Activated CD8-positive, alpha-beta memory T cell treated with anti-CD3 and anti-CD28 coated beads for 48 hours (primary cell): ENCODE measurements at regions not wholly inside any gene's neighbourhood (a gene's known extent, or its start where the extent isn't known, plus 50 kb on each side); places are given as distances from the start of the nearest gene placed in this dataset.
"Not testable (repeated sequence)": the region's sequence is repeated elsewhere in the genome, so short reads cannot be mapped to it uniquely, and the experiment has no call there.

Source experiments
- DNase-seq, 3 experiments: peaks; one replicate each; pipeline ENCODE4 v3.0.0-alpha.2; 2020; ENCODE audit warnings: low read depth in 2 of 3, low spot score in 2 of 3

DNA sequence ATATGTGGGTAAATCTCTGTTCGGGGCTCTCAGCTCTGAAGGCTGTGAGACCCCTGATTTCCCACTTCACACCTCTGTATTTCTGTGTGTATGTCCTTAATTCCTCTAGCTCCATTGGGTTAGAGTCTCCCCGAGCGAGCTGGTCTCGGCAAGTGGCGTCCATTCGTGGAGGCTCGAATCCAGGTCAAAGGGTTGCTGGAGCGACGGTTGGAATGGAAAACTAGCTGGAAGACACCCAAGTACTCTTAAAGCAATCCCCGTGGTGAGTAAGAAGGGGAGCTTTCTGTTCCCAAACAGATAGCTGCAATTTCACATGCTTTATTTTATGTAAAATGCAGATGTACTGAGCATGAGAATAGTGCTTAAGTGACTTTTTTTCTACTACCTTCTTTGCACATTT, 277.5 kb upstream of the SGCG start:
- DNase-seq = no peak

DNA sequence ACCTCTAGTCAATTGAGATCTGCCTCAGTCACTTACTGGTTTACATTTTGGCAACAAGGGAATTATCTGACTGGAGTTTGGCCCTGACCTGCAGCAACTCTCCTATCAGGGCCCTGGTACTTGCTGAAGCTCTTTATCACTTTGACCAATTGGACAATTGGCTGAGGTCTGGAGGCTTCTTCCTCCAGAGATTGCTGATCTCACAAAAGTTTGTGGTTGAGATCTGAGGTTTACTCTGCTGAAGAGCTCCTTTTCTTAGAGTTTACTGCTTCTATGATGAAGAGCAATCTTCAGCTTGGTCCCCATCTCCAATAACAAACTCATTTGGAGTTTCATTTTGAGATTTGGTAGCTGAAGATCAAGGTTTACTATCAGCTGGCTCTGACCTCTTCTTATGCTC, 276.9 kb upstream of the SGCG start:
- no peak for DNase-seq

DNA sequence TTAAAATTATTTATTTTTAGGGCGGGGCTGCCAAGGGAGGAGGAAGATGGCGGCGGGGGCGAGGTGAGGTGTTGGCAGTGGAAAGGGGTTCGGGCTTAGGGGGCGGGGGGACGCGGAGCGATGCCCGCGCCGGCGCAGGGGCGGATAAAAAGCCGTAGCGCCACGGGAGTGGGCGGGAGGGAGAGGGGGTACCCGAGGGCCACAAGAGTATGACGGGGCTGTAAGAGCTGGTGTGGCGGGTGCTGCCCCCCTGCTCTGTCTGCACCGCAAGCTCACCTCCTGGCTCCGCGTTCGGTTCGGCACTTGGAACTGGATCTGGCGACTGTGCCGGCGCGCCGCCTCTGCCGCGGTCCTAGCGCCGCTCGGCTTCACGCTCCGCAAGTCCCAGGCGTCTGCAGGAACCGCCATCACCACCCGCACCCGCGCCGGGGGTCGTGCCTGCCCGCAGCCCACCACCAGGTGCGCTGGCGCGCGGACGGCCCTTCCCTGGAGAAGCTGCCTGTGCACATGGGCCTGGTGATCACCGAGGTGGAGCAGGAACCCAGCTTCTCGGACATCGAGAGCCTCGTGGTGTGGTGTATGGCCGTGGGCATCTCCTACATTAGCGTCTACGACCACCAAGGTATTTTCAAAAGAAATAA, 265.2 kb upstream of the SGCG start:
- no peak for DNase-seq

DNA sequence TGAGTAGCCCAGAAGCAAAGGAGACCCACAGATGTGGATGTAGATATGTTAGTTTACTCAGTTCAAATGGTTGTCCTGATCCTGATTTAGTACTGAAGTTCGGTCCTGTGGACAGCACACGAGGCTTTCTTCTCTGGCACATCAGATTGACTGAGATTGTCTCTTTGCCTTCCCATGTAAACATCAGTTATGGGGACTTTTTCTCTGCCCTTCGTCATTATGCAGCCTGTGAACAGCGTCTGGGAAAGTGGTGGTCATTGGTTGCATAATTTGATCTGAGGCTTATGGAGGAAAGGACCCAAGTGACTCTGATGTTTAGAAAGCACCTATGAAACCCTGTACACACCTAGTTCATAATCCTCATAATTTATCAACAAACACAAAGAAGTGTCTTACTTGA, 264.5 kb upstream of the SGCG start:
- not testable (repeated sequence) for DNase-seq

DNA sequence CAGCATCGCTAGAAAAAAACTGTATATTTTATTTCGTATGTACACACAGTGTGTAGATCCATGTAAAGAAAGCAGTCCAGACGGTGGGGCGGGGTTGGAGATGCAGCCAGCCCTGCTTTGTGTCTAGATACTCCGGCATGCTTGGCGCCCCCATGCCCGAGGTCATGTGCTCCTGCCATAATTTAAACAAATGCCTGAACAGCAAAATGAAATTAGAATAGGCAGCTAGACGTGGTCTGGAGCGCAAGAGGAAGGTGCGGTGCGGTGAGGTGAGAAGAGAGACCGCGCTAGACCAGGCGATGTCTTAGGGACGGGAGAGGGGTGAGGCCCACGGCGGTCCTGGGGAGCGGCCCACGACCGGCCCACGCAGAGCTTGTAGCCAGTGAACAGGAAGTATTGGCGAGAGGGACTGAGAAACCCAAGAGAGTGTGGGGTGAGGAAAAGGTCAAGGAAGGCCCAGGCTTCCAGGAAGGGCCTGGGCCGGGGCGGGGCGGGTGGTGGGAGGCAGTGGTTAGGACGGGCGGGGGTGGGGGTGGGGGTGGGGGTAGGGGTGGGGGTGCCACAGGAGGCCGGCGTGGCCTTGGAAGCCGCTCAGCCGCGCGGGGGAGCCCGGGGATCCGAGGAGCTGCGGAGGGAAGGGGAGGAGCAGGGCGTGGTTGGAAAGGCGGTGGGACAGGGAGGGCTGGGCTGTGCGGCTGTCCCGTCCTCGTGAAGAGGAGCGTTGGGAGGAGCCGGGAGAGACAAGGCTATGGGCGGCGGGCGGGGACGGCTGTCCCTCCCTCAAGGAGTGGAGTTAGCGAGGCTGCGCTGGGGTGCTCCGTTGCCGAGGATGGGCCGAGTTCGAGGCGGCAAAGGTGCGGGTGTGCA, 254.7 kb upstream of the SGCG start:
- DNase-seq = no peak

DNA sequence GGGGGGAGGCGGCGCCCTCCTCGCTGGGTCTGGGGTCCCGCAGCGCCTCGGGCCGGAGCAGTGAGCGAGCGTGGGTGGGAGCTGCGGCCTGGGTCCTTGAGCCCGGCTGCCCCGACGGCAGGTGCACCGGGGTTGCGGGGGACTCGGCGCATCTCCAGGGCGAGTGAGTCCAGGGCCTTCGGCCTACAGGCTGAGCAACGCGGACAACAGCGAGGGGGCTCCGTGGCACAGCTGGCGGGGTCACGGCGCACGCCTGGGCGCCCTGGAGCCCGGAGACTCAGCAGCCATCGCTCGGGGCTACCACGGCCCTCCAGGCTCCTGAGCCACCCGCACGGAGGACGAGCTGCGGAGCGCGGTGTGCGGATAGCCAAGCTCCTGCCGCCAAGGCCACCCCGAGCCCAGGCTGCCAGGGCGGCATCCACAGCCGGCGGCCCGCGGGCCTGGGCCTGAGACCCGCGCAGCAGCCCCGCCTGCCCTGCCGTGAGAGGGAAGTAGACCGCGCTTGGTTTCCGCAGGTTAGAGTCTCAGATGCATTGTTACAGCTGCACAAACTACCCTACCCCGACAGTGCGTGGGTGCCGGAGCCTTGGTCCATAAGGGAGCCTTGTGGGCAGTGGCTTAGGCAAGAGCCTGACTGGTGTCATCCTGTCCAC, 253.9 kb upstream of the SGCG start:
- no peak for DNase-seq

DNA sequence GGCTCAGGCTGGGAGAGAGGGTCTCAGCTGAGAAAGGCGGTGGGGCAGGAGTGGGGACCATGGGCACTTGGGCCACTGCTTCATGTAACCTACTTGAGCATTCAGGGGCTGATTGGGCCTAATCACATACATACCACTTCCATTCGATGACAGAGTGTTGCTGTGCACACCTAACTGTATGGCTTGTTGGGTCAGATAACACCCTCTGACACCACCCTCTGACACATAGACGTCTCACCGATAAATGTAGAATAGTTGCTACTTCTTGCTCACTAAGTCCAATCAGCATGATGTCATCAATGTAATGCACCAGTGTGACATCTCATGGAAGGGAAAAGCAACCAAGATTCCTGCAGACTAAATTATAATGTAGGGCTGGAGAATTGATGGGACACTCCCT, 252.9 kb upstream of the SGCG start:
- DNase-seq = not testable (repeated sequence)

DNA sequence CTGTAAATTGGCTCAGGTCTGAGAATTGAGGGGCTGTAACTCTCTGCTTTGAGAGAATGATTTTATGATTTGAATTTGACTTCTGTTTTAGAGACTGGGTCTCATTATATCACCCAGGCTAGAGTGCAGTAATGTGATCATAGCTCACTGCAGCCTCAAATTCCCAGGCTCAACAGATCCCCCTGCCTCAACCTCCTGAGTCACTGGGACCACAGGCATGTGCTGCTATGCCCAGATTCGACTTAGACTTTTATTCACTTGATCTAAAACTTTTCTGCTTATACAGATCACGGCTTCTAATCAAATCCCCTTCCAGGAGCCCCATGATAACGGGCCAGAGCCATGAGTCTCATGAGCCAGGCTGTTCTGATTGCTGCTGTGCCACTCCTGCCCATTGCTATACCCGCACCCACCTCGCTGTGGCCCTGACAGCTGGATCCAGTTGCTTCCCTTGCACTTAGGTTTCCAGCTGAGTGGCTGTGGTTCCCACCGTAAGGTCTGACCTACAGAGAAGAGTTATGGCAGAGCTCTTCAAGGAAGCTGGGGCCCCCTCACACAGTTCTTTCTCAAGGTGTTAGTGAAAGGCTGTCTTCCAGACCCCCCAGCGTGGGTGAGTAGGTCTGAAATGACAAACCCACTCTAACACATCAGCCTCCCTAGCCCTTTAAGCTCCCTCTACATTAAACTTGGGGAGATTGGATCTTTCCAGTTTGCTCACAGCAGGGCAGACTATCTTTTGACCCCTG, 251.2 kb upstream of the SGCG start:
- no peak for DNase-seq

DNA sequence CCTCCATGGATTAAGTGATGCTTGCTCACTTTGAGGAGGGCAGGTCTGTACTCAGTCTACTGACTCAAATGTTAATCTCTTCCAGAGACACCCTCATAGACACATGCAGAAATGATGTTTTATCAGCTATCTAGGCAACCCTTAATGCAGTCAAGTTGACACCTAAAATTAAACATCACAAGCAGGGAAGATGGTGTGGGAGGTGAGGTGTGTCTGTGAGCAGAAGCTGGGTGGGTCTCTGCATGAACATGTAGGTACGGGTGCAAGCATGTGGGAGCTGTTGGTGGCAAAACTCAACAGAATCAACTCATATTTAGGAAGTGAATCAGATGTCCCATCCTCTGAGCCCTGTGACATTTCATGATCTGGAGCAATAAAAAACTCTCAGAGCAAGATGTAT, 249.2 kb upstream of the SGCG start:
- no peak for DNase-seq

DNA sequence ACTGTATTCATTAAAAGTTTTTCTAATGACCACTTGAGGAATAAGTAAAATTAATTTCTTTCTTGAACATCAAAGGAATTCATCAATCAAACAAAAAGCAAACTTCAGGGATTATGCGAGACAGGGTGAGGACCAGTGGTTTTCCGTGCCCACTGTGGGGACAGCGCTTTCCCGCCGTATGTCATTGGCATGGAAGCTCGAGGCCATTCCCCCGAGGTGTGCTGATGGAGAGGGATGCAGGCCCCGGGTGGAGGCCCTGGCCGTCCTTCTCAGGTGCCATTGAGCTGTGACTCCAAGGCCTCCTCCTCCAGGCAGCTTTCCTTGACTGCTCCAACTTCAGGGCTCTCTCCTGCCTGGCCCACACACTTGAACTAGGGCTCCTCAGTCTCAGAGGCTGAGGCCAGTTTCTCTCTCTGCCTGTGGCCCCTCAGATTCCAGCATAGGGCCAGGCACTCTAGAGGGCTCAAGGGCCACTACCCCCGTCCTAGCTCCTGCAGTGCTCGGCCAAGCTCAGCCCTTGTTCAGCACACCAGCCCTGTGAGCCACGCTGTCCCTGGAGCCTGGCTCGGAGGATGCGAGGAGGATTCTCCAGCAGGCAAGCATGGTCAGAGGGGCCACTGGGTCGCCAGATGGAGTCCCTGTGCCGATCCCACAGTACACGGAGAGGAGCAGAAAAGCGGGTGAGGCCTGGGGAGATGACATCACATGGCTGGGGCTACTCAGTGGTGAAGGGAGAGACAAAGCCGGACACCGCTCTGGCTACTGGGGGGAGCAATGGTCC, 248.0 kb upstream of the SGCG start:
- DNase-seq = not testable (repeated sequence)

DNA sequence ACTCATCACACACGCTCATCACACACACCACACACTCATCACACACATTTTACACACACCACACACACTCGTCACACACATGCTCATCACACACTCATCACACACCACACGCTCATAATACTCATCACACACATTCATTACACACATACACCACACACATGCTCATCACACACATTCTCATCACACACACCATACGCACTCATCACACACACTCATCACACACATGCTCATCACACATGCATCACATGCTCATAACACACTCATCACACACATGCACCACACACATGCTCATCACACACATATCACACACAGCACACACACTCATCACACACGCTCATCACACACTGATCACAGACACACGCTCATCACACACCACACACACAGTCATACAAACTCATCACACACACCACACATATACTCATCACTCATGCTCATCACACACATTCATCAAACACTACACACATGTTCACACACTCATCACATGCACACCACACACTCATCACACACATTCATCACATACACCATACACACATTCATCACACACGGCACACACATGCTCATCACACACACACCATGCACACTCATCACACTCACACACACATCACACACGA, 247.1 kb upstream of the SGCG start:
- no peak for DNase-seq

DNA sequence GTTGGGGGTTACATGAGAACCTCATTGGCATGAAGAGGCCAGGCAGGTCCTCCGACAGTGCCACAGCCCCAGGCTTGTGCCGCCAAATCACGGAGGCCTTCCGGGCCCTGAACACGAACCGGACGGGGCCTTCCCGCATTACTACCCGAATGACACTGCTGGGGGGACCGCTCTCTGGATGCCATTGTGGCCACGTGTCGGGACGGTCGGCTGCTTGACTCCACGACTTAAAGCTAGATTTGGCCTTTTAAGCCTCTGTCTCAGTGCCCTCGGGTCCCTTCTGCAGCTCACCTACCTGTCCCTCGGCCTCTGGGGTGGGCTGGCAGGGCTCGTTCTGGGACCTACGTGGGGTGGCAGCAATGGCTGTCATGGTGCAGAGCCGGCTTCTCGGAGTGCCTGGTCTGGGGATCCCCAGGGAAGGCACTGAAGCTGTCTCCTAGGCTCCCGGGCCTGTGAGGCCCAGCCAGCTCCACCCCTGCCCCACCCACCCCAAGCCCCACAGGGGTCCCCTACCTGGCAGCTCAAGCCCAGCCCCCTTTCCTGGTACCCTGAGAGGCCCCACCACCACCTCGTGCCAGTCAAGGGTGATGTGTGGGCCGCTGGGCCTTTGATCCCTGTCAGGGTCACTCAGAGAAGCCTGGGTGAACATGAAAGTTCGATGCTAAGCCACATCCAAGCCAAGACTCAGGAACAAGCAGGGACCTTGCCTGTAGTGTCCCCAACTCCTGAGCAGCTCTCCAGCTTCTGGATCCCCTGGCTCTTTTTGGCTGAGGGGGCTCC, 245.8 kb upstream of the SGCG start:
- DNase-seq = no peak

DNA sequence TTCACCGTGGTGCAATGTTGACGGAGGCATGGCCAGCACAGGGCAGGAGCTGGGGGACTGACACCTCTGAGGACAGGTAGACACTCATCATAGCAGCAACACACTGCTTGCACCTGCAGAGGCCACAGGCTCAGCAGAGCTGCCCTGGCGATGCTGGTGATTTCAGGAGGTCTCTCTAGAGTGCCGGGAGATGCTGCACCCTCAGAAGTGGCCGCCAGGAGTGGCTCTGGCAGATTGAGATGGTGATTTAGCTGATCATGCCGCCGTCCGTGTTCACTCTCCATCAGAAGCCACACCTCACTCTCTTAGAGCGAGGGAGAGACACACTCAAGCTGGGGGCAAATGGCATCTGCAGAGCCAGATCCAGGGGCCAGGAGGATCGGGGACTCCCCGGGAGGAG, 244.6 kb upstream of the SGCG start:
- no peak for DNase-seq

DNA sequence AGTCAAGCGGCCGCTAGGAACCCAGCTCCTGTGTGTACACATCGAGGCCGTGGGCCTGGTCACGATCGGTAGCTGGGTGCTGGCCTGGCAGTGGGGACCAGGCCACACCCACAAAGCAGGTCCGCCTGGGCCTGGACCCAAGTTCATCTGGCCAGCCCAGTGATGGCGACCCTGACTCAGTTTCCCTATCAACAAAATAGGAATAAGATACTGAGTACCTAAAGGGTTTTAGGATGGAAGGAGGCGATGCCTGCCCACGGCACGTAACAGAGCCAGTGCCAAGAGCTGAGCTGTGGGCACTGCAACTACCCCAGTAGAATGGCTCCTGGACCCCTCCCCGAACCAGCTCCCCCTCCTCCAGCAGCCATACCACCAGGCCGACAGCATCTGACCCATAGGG, 243.5 kb upstream of the SGCG start:
- no peak for DNase-seq

DNA sequence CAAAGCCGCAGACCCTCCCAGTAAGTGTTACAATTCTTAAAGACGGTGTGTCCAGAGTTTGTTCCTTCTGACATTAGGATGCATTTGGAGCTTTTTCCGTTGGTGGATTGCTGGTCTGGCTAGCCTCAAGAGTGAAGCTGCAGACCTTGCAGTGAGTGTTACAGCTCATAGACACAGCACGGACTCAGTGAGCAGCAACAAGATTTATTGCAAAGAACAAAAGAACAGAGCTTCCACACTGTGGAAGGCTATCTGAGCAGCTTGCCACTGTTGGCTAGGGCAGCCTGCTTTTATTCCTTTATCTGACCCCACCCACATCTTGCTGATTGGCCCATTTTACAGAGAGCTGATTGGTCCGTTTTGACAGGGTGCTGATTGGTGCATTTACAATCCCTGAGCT, 242.8 kb upstream of the SGCG start:
- no peak for DNase-seq

DNA sequence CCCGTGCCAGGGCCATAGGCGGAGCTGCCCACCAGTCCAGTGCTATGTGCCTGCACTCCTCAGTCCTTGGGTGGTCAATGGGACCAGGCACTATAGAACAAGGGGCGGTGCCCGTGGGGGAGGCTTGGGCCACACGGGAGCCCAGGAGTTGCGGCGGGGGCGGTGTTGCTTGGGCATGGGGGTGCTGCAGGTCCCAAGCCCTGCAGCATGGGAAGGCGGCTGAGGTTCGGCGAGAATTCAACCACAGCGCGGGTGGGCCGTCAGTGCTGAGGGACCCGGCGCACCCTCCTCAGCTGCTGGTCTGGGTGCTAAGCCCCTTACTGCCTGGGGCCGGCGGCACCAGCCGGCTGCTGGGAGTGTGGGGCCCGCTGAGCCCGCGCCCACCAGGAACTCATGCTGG, 242.2 kb upstream of the SGCG start:
- no peak for DNase-seq

DNA sequence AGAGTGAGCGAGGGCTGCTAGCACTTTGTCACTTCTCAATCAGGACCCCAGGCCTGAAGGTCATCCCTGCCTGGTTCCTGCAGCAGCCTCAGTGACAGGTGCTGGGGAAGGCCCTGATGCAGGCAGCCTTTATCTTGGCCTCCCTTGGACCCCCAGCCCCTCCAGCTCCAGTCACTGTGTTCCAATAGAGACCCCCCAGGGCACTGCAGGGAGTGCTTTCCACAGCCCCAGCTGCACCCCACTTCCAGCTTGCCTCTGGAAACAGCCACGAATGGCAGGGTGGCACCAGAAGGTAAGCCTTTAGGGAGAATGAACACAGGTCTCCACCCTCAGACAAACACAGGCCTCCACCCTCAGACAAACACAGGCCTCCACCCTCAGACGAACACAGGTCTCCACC, 241.6 kb upstream of the SGCG start:
- no peak for DNase-seq

DNA sequence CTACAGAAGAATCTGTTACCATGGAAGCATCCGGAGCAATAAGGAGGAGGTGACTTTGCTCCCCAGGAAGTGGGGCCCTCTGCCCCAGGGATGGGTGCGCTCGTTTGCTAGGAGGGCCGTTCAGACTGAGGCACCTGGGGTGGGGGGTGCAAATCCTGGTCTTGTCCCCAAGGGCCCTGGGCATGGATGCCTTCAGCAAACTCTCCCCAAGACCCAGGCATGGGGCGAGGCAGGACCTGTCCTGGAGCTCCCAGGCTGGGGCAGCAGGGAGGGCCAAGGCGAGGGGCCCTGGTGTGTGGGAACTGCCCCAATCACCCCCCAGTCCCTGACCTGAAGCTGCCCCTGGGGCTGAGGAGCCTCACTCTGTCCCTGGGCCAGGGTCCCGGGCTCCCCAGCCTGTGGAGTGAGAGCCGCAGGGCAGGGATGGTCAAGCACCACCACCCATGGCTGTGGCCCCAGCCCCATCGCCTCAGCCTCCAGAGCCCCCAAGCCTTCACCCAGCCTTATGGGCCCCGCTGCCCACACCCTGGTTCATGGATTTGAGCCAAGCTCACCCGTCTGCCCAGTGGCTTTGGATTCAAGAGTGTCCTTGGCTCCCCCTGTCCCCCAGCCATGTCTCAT, 240.6 kb upstream of the SGCG start:
- no peak for DNase-seq

DNA sequence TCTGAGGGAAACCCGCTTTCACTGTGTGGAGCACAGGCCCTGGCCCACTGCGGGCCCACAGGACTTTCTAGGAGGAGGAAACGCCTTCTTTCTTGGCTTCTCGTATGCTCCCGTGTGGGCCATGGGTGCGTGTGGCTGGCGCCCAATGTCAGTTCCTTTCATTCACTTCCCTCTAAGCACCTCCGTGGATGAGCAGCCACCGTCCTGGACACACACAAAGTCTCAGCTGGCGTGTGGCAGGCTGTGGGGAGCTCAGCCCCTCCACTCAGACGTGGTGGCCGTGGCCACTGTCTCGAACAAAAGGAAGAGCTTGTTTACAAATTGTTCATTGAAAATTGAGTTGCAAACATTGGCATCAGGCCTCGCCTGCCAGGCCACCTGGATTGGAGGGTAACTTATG, 240.0 kb upstream of the SGCG start:
- DNase-seq = no peak
